Dermis microvascular lymphatic vessel endothelial cell (primary cell): ENCODE measurements at regions not wholly inside any gene's neighbourhood (a gene's known extent, or its start where the extent isn't known, plus 50 kb on each side); places are given as distances from the start of the nearest gene placed in this dataset.

Experiments
- DNase-seq, 2 donors: peaks; one replicate each; pipeline versions ENCODE4 v3.0.0 to v3.0.0-alpha.2; 2010; ENCODE audit warnings: low read depth in 2 of 2

DNA sequence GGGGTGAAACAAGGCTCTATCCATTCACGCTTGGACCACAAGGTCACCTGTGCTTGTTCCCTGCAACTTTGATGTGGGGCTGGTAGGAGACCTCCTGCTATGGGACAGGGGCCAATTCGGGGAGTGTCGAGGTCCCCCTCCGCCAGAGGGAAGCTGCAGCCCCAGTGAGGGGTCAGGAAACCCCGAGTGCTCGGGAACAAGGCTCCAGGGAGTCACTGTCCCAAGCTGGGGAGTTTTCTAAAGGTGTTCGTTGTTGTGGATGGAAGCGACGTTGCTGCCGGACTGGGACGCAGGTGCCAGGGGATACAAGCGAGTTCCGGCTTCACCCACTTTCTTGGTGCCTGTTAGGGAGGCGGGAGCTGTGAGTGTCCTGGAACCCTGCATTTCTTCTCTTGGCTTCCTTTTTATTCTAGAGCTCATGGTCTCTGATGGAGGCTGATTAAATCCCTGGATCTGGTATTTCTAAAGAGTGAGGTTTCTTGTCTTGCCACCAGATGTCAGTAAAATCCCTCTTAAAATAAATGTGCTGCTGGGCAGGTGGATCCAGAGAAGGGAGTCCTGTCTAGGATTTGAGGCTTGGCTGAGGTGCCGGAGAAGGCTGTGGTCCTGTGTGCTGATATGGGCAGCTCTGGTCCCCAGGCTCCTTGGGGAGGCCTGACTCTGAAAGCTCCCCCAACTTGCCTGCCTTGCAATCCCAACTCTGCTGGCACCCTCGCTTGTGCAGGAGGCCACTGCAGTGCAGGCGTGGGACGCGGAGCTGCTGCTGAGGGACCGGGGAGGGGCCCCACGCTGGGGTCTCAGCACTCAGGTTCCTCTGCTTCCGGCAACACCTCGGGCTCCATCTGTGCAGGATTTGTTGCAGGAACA lies 153.9 kb downstream of the TEX29 start:
- peak; percentile 33 to 49 for DNase-seq

DNA sequence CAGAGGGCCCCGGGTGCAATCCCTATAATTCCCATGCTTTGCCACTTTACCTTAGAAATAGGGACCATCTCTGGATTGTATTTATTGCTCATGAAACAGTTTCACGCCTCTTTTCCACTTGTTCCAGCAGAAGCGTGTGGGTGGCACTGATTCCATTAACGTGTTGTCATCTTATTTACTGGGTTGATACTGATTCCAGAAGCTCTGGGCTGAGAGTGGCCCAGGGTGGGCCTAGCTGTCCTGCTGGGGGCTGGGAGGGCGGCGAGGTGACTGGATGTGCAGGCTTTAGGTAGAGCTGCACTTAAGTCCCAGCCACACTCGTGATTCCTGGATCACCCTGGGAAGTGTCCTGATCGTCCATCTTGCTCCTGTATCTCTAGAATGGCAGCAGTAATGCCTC lies 155.0 kb downstream of the TEX29 start:
- DNase-seq, result no peak

DNA sequence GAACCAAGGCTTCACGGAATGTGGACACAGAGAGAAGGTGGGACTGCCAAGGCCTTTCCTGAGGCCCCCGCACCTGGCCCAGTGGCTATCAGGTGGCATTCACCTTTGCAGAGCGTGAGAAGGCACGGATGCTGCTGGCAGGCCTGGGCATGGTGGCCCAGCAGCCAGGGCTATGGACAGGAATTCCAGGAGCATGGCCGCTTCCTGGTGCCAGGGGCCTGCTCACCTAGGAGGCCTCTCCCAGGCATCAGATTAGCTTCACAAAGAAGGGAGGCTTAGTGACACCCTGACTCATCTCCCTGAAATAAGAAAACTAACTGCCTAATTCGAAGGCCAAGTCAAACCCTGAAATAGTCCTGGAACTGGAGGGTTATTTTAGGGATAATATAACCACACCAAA lies 155.8 kb downstream of the TEX29 start:
- no peak for DNase-seq

DNA sequence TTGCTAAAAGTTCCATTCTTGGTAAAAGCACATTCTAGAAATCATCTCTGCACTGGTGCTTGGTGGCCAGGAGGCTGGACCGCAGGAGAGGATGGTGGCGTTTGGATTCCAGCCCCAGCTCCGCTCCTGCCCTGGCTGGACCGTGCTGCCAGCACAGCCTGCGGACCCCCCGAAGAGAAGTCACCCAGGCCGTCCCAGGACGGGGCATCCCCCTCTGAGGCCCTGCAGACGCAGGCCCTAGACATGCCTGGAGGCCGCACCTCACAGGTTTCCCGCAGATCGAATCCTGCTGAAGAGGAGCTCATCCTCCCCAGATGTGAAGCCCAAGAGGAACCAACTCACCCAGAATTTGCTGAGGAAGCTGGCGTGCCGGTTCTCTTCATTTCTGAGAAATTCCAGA lies 159.0 kb downstream of the TEX29 start:
- no peak for DNase-seq

DNA sequence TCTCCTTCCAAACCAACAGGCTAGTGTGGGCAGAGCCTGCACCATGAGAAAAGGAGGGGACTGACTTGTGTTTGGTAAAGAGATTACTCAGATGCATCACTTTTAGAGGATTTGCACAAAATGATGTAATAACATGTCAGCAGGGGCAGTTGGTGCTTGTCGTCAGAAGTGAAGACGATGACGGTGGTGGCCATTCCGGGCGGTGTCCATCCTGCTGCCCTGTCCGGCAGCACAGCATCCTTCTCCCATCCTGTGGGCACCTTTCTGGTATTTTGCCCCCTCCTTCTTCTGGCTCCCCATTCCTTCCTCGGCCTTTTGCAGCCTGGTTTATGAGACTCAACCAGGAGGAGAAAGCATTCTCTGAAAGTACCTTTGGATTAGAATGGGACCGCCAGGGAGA lies 160.1 kb downstream of the TEX29 start:
- no peak for DNase-seq

DNA sequence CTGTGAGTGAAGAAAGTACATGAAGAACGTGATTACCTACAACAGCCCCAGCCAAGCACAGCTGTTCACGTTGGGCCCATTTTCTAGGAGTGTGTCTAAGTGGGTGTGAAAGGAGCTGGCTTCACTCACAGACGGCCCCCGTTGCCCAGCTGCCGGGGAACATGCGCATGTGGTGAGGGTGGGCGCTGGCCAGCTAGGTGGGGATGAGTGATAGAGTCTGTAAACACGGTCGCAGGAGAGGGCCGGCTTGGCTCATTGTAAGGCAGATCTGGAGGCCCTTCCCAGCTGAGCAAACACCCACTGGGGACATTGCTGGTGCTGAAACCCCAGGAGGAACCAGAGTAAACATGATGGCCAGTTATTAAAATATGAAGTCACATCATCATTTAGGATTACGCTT lies 160.5 kb downstream of the TEX29 start:
- no peak for DNase-seq

DNA sequence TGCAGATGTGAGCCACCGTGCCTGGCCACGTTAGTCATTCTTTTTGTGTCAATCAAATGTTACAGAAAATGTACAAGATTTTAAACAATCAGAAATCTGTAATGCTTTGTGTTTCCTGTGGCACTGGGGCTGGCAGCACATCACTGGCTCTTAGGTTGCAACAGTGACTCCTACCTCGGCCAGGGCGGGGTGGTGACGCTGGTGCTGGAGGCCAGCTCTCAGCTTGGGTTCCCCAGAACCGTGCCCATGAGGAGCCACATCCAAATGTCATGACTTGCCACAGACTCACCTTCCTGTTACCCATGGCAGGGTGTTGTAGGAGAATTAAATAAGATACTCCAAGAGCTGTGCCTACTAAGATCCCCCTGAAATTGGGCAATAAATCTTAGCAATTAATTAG lies 161.7 kb downstream of the TEX29 start:
- DNase-seq, result no peak

DNA sequence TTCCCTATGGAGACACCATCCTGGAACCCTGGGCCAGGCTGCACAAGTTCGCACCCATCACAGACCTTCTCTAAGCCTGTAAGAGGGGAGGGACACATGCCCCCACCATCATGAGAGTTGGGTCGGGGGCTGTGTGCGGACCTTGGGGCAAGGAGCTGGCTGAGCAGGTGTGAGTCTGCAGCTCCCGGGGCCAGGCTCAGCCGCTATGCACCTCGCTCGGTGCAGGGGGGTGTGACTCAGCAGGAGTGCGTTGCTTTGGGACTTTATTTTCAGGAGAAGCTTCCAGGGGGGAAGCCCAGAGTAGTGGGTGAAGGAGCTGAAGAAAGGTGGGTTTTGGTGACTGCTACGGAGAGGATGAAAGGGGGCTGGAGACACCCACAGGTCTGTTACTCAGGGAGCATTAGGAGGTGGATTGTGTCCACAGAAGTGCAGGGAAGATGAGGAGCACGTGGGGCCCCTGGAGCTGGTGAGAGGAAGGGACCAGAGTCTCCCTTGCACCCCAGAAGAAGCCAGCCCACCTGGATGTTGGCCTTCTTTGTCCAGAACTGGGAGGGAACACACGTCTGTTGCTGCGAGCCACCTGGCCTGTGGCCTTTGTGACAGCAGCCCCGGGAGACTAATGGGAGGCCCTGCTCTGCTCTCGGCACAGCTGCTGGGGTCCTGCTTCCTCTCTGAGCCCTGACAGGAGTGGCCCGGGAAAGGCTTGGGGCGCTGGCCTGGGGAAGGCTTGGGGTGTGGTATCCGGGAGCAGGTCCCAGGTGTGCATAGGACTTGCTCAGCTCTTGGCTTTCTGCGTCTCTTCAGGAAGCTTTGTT lies 162.6 kb downstream of the TEX29 start:
- DNase-seq, result no peak

DNA sequence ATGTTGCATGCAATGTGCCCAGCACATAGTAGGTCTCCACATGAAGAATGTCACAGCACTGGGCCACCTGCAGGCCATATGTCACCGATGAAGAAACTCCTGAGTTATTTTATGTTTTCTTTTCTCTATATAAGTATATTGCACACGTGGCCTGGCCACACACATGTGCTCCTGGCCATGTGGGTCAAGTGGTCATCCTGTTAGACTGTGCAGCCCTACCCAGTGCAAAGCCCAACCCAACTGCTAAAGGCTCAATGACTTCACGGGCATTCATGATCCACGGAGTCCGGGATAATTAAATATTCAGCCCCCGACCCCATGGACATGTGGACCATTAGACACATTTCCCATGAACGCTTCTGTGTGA lies 163.2 kb downstream of the TEX29 start:
- no peak for DNase-seq

DNA sequence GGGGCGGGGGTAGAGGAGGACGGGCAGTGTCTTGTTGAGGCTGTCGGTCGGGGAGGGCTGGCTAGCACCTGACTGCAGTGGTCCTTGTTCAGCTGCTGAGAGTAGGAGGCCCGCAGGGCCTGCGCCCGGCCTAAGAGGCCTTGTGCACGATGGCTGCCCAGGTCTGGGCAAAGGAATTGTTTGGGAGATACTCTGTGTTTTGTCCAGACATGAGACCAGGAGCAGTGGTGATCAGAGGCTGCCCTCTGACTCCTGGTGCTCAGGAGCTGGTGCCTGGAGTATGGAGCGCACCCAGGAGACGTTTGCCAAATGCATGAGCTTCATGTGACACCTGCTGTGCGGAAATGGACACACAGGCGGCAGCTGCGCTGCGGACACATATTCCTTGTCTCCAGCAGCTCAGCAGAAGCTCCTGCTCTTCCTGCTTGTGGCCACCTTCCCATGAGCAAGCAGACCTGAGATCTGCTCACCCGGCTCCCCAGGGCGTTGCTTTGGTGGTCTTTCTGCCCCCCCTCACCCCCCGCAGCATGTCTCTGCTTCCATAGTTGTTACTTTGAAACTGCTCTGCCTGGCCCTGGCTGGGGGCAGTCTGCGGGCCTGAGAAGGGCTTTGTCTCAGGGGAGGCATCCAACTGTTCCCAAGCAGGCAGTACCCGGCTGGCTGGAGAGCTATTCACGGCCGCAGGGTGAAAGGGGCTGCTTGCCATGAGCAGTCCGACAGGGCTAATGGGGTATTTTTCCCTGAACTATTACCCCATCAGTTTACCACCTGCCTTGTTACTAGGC lies 163.9 kb downstream of the TEX29 start:
- no peak for DNase-seq

DNA sequence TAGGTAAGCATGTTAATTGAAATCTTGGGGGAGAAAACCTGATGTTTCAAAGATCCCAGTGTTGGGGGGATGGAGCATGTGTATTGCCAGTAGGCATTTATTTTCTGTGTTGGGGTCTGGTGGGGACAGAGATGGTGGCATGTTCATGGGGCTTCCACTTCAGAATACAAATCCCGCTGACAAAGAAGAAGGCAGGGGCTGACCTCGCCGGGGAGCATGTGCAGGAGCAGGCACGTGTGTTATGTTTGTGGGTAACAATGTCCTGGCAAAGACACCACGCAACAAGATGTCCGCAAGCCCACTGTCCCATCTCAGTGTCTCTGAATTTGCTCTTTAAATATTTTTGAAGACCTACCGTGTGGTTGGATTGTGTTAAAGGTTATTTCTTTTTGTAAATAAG lies 164.5 kb downstream of the TEX29 start:
- DNase-seq, result no peak

DNA sequence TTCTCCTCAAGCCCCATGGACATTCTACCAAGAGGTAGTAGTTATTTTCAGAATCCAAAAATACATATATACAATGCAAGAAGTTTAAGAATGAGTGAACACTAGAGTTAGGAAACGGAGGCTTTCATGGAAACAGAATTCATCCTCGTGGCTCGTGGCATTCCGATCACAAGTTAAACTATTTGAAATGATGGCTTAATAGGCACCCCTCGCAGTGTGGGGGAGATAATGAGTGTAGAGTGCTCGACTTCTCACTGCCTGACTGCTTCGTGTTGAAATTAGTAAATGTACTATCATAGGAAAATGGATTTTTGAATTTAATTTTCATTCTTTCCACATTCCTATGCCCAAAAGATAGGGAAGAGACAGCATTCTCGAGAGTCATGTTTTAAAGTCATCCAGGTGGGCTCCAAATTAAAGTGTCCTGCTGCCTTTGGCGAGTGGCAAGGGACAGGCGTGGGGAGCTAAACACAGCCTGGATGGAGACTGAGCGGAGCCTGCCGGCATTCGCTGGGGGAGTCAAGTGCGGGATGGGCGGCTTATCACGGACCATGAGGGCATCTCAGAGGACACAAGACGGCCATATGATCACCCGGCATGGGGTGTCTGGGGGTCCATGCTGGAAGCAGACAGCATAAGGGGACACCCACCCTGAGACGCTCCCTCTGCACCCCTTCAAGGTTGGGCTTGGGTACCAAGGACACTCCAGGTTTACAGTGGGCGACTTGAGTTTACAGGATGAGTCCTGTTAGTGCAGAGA lies 165.2 kb downstream of the TEX29 start:
- DNase-seq, result no peak

DNA sequence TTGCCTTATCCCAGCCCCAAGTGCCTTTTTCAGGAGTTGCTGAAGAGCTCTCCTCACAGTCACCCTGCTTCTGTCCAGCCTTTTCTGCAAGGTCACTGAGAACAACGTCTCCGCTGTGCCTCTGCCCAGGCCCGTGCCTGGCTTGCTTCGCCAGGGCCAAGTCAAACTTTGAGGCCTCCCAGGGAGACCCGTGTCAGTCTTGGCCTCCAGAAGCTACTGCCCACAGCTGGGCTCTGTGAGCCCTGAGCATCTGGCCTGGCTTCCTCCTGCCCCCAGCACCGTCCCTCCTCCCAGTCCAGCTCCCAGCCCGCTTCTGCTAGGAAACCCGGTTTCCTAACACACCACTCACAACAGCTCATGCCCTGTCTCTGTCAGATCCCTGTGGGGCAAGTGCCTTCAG lies 165.9 kb downstream of the TEX29 start:
- no peak for DNase-seq

DNA sequence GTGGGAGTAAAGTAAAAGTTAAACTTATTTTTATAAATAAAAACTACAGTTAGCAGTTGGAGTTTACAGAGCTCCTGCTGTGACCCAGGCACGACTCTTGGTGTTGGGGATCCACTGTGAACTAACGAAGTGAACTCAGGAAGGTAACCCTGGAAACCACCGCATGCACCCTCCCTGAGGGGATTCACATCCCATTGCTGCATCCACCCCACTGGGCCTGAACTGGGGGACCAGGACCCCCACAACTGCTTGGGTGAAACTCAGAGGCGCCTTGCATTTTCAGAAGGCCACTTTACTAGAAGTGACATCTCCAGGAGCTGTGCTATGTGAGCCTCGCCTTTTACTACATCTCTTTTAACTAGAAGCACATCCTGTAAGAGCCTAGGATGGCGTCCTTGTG lies 166.4 kb downstream of the TEX29 start:
- no peak for DNase-seq

DNA sequence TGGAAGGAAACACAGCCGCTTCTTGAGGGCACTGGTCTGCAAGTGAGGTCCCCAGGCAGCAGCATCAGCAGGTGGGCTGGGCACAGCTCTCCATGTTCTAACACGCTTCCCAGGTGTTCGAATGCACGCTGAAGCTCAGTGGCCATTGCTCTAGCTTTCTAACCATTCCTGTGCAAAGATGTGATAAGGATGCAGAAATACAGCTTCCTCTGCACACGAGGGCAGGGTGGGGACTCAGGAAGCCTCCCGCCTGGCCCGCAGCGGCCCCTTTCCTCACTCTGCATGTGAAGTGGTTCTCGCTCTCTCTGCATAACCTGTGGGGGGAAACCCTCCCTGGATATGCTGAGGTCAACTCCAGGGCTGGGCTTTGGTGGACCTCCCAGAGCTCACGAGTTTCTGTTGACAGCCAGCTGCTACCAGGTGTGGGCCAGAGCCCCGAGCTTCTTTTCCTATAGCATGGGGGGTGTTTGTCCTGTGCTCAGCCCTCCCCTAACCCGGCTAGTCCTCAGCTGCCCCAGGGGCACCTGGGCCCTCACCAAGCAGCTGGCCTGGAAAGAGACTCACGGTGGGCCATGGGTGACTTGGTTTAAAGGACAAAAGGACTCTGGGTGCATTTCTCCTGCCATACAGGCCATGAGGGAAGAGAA lies 168.2 kb downstream of the TEX29 start:
- no peak for DNase-seq

DNA sequence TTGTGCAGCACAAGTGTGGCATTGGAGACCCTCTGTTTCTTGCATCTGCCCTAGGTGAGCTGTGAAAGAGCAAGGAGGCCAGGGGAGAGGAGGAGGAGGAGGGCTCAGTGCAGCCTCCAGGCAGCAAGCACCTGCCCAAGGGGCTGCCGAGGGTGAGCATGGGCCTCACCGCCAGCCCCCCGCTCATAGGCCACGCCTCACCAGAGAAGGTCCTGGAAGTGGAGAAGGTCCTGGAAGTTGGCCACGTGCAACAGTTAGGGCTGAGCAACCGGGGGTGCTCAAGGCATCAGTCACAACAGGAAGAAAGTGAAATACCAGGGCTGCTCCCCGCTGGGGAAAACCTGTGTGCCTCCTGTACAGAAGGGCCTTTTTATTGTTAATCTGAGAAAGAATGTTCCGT lies 168.9 kb downstream of the TEX29 start:
- no peak for DNase-seq

DNA sequence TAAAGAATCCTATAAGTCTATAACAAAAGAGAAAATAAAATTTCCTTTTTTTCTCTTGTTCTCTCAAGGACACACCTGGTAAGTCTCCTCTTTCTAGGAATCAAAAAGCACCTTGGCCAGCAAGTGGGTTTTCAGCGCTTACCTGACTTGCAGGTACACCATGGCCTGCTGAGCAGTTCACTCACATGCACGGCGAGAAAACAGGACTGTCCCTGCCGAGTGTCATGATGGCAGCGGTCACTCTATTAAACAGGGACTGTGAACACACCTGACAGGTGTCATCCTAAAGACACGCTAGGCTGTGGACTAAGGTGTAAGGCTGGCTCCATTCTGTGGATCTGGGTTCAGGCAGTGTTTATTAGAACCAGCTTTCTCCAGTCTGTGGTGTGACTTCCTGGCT lies 170.2 kb downstream of the TEX29 start:
- DNase-seq, result no peak

DNA sequence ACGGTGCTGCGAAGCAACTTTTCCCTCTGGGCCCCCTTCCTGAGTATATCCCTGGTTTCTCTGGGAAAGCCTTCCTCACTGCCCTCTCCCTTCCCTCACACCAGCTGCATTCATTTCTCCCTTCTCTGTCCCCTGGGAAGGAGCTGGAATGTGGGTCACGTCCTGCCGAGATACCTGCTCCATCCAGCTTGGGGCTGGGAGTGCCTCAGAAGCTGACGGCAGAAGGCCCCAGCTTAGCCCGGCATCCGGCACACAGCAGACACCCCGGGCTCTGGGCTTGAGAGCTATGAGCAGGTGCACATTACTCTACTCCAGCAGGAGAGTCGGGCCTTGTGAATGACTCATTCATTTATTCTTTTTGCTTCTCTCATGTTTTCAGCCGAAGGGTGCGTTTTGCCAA lies 170.6 kb downstream of the TEX29 start:
- DNase-seq, result no peak

DNA sequence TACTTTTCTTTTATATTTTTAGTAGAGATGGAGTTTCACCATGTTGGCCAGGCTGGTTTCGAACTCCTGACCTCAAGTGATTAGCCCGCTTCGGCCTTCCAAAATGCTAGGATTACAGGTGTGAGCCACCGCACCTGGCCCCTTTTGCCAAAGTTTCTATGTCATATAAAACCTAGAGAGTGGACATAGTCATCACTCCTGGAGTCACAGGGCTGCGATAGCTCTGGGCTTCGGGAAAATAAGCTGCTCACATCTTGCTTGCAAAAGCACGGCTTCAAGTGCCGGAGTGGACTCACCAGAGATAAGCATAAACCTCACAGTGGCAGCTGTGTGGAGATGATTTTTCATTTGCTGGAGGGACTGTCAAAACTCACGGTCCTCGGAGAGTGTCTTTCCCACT lies 171.2 kb downstream of the TEX29 start:
- no peak for DNase-seq

DNA sequence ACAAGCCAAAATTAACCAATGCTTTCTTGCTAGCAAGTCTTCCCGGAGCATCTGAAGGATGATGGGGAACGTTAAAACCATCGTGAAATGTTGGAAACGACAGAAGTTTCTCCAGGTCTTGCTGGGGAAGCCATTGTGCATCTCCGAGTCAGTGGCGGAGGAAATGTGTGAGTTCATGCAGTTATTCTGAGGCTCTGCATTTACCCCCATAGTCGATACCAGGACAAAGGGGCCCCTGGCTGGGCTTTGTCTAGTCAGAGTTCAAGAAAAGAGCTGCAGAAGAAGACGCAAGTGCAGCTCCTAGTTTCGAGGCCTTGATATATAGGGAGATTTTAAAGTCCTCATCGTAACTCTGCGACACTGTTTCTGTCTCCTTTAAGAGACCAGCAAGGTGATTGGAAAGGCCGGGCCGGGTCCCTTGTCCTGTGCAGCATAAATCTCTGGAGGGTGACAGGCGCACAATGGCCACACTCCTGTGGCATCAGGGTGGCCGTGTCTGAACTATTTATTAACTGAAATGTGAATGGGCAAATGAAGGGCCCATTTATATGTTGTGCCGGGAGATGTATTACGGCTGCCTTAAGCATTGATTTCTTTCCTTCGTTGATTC lies 172.0 kb downstream of the TEX29 start:
- no peak for DNase-seq

DNA sequence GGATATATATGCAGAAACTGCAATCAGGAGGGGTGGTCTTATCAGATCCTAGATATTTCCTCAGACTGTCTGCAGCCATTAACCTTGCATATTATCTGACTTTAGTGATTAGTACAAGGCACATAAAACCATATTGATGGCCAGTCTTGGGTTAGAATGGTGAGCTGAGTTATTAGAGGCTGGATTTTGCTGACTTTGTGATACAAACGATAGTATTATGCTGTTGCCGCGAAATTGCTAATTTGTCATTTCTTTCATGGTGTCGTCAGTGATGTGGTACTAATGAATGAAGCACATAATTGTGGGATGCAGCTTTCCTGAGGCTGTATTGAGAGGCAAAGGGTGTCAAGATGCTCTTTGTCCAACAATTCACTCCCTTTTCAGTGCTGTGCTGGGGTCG lies 172.5 kb downstream of the TEX29 start:
- DNase-seq, result no peak
